ENCODE measurements at regions not wholly inside any gene's neighbourhood (a gene's known extent, or its start where the extent isn't known, plus 50 kb on each side); places are given as distances from the start of the nearest gene placed in this dataset.
"Not testable (repeated sequence)": the region's sequence is repeated elsewhere in the genome, so short reads cannot be mapped to it uniquely, and the experiment has no call there.

- Histone ChIP-seq H3K4me3 (ENCODE audit: low read length) (no peak overlapping the region), H3K27me3 (replicated peaks; ENCODE audit: control insufficient read depth, insufficient read depth, low read length) (no peaks in the 10 kb centered on the region), H3K36me3 (ENCODE audit: control insufficient read depth, insufficient read depth, low read length, severe bottlenecking) (no peaks in the 10 kb centered on the region), H3K9ac (ENCODE audit: low read length) (no peak overlapping the region), H3K9me3 (ENCODE audit: control insufficient read depth, low read length) (no peaks in the 10 kb centered on the region), H3K4me1 (ENCODE audit: control insufficient read depth, insufficient read depth, low read length) (peaks cover 10% of the 10 kb centered on the region)
- DNase-seq (ENCODE audit: low read depth) = no peak
Measured at GRCh38 chr14:92223025-92223424, 99.9 kb upstream of the SLC24A4 start.

GRCh38 chr14:92224358-92224954 is 98.5 kb upstream of the SLC24A4 start:
- no peaks in the 10 kb centered on the region for H3K9me3 ChIP-seq (ENCODE audit: control insufficient read depth, low read length)
- DNase-seq (ENCODE audit: low read depth) = no peak

GRCh38 chr14:92225731-92226130 is 97.2 kb upstream of the SLC24A4 start:
- no peaks in the 10 kb centered on the region for H3K36me3 ChIP-seq (ENCODE audit: control insufficient read depth, insufficient read depth, low read length, severe bottlenecking)
- peak; percentile 25 for DNase-seq (ENCODE audit: low read depth)
- no peaks in the 10 kb centered on the region for H3K9me3 ChIP-seq (ENCODE audit: control insufficient read depth, low read length)
- H3K27me3 ChIP-seq (replicated peaks; ENCODE audit: control insufficient read depth, insufficient read depth, low read length) = no peaks in the 10 kb centered on the region
- peaks cover 7% of the 10 kb centered on the region for H3K4me1 ChIP-seq (ENCODE audit: control insufficient read depth, insufficient read depth, low read length)
- H3K4me3 ChIP-seq (ENCODE audit: low read length) = no peak overlapping the region
- no peak overlapping the region for H3K9ac ChIP-seq (ENCODE audit: low read length)

More at GRCh38 chr14:92224358-92224954, 98.5 kb upstream of the SLC24A4 start:
- no peak overlapping the region for H3K9ac ChIP-seq (ENCODE audit: low read length)
- peaks cover 7% of the 10 kb centered on the region for H3K4me1 ChIP-seq (ENCODE audit: control insufficient read depth, insufficient read depth, low read length)
- H3K4me3 ChIP-seq (ENCODE audit: low read length) = no peak overlapping the region
- H3K36me3 ChIP-seq (ENCODE audit: control insufficient read depth, insufficient read depth, low read length, severe bottlenecking) = no peaks in the 10 kb centered on the region
- no peaks in the 10 kb centered on the region for H3K27me3 ChIP-seq (replicated peaks; ENCODE audit: control insufficient read depth, insufficient read depth, low read length)

DNA sequence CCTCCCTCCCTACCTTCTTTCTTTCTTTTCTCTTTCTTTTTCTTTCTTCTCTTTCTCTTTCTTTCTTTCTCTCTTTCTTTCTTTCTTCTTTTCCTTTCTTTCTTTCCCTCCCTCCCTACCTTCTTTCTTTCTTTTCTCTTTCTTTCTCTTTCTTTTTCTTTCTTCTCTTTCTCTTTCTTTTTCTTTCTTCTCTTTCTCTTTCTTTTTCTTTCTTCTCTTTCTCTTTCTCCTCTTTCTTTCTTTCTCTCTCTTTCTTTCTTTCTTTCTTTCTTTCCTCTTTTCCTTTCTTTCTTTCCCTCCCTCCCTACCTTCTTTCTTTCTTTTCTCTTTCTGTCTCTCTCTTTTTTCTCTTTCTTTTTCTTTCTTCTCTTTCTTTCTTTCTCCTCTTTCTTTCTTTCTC is 96.8 kb upstream of the SLC24A4 start:
- not testable (repeated sequence) for H3K9ac ChIP-seq (ENCODE audit: low read length); DNase-seq (ENCODE audit: low read depth); H3K27me3 ChIP-seq (replicated peaks; ENCODE audit: control insufficient read depth, insufficient read depth, low read length); H3K9me3 ChIP-seq (ENCODE audit: control insufficient read depth, low read length); H3K36me3 ChIP-seq (ENCODE audit: control insufficient read depth, insufficient read depth, low read length, severe bottlenecking); H3K4me3 ChIP-seq (ENCODE audit: low read length); H3K4me1 ChIP-seq (ENCODE audit: control insufficient read depth, insufficient read depth, low read length)

DNA sequence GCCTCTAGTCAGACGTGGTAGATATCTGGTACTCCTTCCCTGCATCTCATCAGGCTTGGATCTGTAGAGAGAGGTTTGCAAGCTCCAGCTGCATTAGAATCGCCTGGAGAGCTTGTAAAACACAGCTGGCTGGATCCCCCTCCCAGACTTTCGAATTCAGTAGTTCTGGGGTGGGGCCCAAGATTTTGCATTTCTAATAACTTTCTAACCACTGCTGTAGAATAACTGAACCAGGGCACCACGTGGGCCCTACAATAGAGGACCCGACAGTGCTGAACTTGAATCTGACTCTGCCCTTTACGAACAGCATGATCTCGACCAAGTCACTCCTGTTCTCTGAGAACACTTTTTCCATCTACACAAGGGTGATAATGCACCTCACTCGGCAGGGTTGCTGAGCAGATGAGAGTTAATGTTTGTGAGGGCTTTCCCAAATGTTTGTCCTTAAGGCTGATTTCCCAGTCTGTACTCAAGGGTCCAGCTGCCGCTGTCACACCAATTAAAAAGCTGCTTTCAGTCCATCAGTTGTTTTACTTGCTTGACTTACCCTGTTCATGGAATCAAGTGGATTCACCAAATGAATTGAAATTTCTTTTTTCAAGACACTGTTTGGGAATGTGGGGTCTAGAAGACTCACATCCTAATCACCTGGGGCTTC is 86.6 kb upstream of the SLC24A4 start:
- Histone ChIP-seq H3K4me3 (ENCODE audit: low read length) (no peak overlapping the region), H3K4me1 (ENCODE audit: control insufficient read depth, insufficient read depth, low read length) (no peaks in the 10 kb centered on the region), H3K9ac (ENCODE audit: low read length) (no peak overlapping the region), H3K36me3 (ENCODE audit: control insufficient read depth, insufficient read depth, low read length, severe bottlenecking) (no peaks in the 10 kb centered on the region), H3K27me3 (replicated peaks; ENCODE audit: control insufficient read depth, insufficient read depth, low read length) (peaks cover 35% of the 10 kb centered on the region), H3K9me3 (ENCODE audit: control insufficient read depth, low read length) (peaks cover 12% of the 10 kb centered on the region)
- DNase-seq (ENCODE audit: low read depth) = no peak

DNA sequence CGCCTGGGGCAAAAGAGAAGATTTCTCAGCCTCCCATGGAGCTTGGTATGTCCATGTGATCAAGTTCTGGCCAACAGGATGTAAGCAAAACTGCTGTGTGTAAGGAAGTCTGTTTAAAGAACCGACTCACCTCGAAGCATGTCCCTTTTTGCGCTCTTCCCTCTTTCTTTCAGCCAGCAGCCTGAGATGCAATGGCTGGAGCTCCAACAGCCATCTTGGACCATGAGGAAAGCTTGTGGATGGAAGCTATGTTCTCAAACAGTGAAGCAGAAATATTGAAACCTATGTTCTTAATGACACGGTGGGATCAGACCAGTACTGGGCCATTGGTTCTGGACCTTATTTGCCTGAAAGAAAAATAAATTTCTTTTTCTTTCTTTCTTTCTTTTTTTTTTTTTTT is 82.3 kb upstream of the SLC24A4 start:
- DNase-seq (ENCODE audit: low read depth) = no peak
- Histone ChIP-seq H3K9ac (ENCODE audit: low read length) (no peak overlapping the region), H3K27me3 (replicated peaks; ENCODE audit: control insufficient read depth, insufficient read depth, low read length) (peaks cover 38% of the 10 kb centered on the region), H3K4me1 (ENCODE audit: control insufficient read depth, insufficient read depth, low read length) (no peaks in the 10 kb centered on the region), H3K4me3 (ENCODE audit: low read length) (no peak overlapping the region), H3K9me3 (ENCODE audit: control insufficient read depth, low read length) (peaks cover 32% of the 10 kb centered on the region), H3K36me3 (ENCODE audit: control insufficient read depth, insufficient read depth, low read length, severe bottlenecking) (no peaks in the 10 kb centered on the region)

DNA sequence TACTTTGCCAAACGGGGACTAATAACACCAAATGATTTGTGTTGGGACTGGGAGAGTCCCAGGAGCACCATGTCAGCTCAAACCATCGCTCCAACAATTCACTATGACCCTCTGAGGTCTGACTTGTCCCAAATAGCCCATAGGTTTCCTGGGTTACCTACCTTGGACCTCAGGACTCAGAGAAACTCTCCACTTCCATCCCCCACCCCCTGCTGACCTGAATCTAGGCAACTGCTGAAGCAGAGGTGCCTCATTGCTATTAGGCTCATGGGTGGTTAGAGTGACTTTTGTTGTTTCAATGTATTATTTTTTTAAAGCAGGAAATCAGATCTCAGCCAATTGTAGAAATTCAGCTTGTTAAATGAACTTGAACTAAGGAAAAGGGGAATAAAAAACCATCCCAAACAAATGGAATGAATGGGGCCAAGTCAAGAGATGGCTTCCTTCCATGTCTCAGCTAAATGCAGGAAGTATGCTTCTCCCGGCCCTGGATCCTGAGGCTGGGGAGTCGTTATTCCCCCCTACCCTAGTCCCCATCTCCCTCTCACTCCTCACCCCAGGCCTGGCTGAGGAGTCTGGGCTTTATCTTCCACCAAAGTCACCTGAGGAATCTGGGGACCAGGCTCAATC is 80.9 kb upstream of the SLC24A4 start:
- no peak overlapping the region for H3K4me3 ChIP-seq (ENCODE audit: low read length)
- H3K4me1 ChIP-seq (ENCODE audit: control insufficient read depth, insufficient read depth, low read length) = no peaks in the 10 kb centered on the region
- no peaks in the 10 kb centered on the region for H3K36me3 ChIP-seq (ENCODE audit: control insufficient read depth, insufficient read depth, low read length, severe bottlenecking)
- H3K9ac ChIP-seq (ENCODE audit: low read length) = no peak overlapping the region
- H3K9me3 ChIP-seq (ENCODE audit: control insufficient read depth, low read length) = peaks cover 43% of the 10 kb centered on the region
- H3K27me3 ChIP-seq (replicated peaks; ENCODE audit: control insufficient read depth, insufficient read depth, low read length) = peaks cover 25% of the 10 kb centered on the region
- no peak for DNase-seq (ENCODE audit: low read depth)

GRCh38 chr14:92244805-92245204 is 78.2 kb upstream of the SLC24A4 start:
- H3K9me3 ChIP-seq (ENCODE audit: control insufficient read depth, low read length) = peaks cover 43% of the 10 kb centered on the region
- no peak overlapping the region for H3K4me3 ChIP-seq (ENCODE audit: low read length)
- no peak for DNase-seq (ENCODE audit: low read depth)

DNA sequence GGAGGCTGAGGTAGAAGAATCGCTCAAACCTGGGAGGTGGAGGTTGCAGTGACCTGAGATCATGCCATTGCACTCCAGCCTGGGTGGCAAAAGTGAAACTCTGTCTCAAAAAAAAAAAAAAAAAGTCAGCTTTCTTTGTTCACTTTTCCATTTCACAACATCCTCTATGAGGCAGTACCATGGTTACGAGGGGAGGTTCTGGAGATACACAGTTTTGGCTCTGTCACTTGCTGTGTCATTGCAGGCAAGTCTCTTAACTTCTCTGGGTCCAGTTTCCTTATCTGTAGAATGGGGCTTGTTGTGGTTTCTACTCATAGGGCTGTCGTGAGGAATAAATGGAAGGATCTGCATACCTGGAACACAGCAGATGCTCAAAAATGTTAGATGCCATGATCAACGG is 75.6 kb upstream of the SLC24A4 start:
- Histone ChIP-seq H3K9ac (ENCODE audit: low read length) (no peak overlapping the region), H3K9me3 (ENCODE audit: control insufficient read depth, low read length) (peaks cover 36% of the 10 kb centered on the region), H3K4me3 (ENCODE audit: low read length) (no peak overlapping the region), H3K36me3 (ENCODE audit: control insufficient read depth, insufficient read depth, low read length, severe bottlenecking) (no peaks in the 10 kb centered on the region), H3K27me3 (replicated peaks; ENCODE audit: control insufficient read depth, insufficient read depth, low read length) (peaks cover 25% of the 10 kb centered on the region), H3K4me1 (ENCODE audit: control insufficient read depth, insufficient read depth, low read length) (no peaks in the 10 kb centered on the region)
- DNase-seq (ENCODE audit: low read depth) = no peak

More at GRCh38 chr14:92244805-92245204, 78.2 kb upstream of the SLC24A4 start:
- Histone ChIP-seq H3K9ac (ENCODE audit: low read length) (no peak overlapping the region), H3K36me3 (ENCODE audit: control insufficient read depth, insufficient read depth, low read length, severe bottlenecking) (no peaks in the 10 kb centered on the region), H3K4me1 (ENCODE audit: control insufficient read depth, insufficient read depth, low read length) (no peaks in the 10 kb centered on the region), H3K27me3 (replicated peaks; ENCODE audit: control insufficient read depth, insufficient read depth, low read length) (peaks cover 20% of the 10 kb centered on the region)

DNA sequence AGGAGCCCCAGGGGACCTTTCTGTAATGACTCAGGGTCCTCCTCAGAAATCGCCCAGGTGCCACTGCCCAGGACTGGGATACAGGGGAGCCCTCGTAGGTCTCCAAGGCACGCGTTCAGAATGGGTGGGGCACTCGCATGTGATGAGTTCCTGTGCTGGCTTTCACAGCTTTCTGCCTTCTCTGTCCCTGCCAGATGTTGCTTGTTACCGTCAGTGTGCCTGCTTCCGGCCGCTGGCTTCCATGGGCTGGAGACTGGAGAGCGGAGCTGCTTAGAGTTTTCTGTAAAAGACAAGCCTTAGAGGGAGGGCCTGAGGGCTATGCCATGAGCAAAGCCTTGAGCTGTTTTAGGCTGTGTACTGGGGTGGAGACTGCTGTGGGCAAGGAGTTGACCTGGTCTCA is 75.0 kb upstream of the SLC24A4 start:
- no peak overlapping the region for H3K9ac ChIP-seq (ENCODE audit: low read length)
- no peak overlapping the region for H3K4me3 ChIP-seq (ENCODE audit: low read length)
- peaks cover 30% of the 10 kb centered on the region for H3K27me3 ChIP-seq (replicated peaks; ENCODE audit: control insufficient read depth, insufficient read depth, low read length)
- no peak for DNase-seq (ENCODE audit: low read depth)
- no peaks in the 10 kb centered on the region for H3K36me3 ChIP-seq (ENCODE audit: control insufficient read depth, insufficient read depth, low read length, severe bottlenecking)
- no peaks in the 10 kb centered on the region for H3K4me1 ChIP-seq (ENCODE audit: control insufficient read depth, insufficient read depth, low read length)
- peaks cover 32% of the 10 kb centered on the region for H3K9me3 ChIP-seq (ENCODE audit: control insufficient read depth, low read length)

- Histone ChIP-seq H3K36me3 (ENCODE audit: control insufficient read depth, insufficient read depth, low read length, severe bottlenecking) (no peaks in the 10 kb centered on the region), H3K4me3 (ENCODE audit: low read length) (no peak overlapping the region), H3K27me3 (replicated peaks; ENCODE audit: control insufficient read depth, insufficient read depth, low read length) (peaks cover 31% of the 10 kb centered on the region), H3K4me1 (ENCODE audit: control insufficient read depth, insufficient read depth, low read length) (no peaks in the 10 kb centered on the region), H3K9me3 (ENCODE audit: control insufficient read depth, low read length) (peaks cover 24% of the 10 kb centered on the region), H3K9ac (ENCODE audit: low read length) (no peak overlapping the region)
- DNase-seq (ENCODE audit: low read depth) = no peak
Measured at GRCh38 chr14:92248696-92249095, 74.3 kb upstream of the SLC24A4 start.
